ENCODE measurements at regions not wholly inside any gene's neighbourhood (a gene's known extent, or its start where the extent isn't known, plus 50 kb on each side); places are given as distances from the start of the nearest gene placed in this dataset.

- TF ChIP-seq POLR2AphosphoS5 (IDR thresholded peaks at IDR 0.05; ENCODE audit: low read depth, low read length) = no peak
- TF ChIP-seq TAF1 (IDR thresholded peaks at IDR 0.05; ENCODE audit: borderline replicate concordance, insufficient read depth, low read length) = no peak
- no peak for TF ChIP-seq SIN3A (IDR thresholded peaks at IDR 0.05; ENCODE audit: borderline replicate concordance, insufficient read depth, low read length)
- no peak for TF ChIP-seq REST (IDR thresholded peaks at IDR 0.05; ENCODE audit: insufficient read depth in 1 of 2, low read depth in 2 of 2, low read length in 2 of 2)
- TF ChIP-seq FOXP2 (optimal IDR thresholded peaks at IDR 0.05; ENCODE audit: borderline replicate concordance, extremely low read depth, extremely low read length, insufficient read depth) = no peak
Observed at GRCh38 chr5:62133426-62133825, 172.6 kb upstream of the KIF2A start.

Measured in PFSK-1 (cell line).